Heart right ventricle (tissue), 16 donors: ENCODE measurements at regions not wholly inside any gene's neighbourhood (a gene's known extent, or its start where the extent isn't known, plus 50 kb on each side); places are given as distances from the start of the nearest gene placed in this dataset.

Experiments used
- ATAC-seq, 8 donors: fragments of 200-7000 bp; cut with Tn5 transposase; one replicate each; pipeline ENCODE4 v1.9.1; 2020; ENCODE audit warnings: mild to moderate bottlenecking in 8 of 8, moderate library complexity in 8 of 8, moderate number of reproducible peaks in 1 of 8
- DNase-seq, 2 donors: peaks; one replicate each; pipeline ENCODE4 v3.0.0-alpha.2; 2020
- H3K27ac ChIP-seq, 10 donors: fragments of 200-600 bp; sonication (generic) in 2 of 10; one replicate each; pipeline versions ENCODE4 v1.5.0 to v1.8.0; 2020 to 2022; ENCODE audit warnings: mild to moderate bottlenecking in 3 of 10
- H3K27me3 ChIP-seq, 7 donors: fragments of 200-600 bp; one replicate each; pipeline ENCODE4 v1.8.0; 2021 to 2022; ENCODE audit warnings: mild to moderate bottlenecking in 2 of 7
- H3K36me3 ChIP-seq, 9 donors: fragments of 200-600 bp; sonication (generic) in 1 of 9; one replicate each; pipeline versions ENCODE4 v1.5.0 to v1.8.0; 2020 to 2022; ENCODE audit warnings: mild to moderate bottlenecking in 2 of 9
- H3K4me1 ChIP-seq, 9 donors: fragments of 200-600 bp; sonication (generic) in 1 of 9; one replicate each; pipeline versions ENCODE4 v1.5.0 to v1.8.0; 2020 to 2022; ENCODE audit warnings: mild to moderate bottlenecking in 4 of 9
- H3K4me3 ChIP-seq, 10 donors: fragments of 200-600 bp; sonication (generic) in 2 of 10; one replicate each; pipeline versions ENCODE4 v1.5.0 to v1.8.0; 2020 to 2022; ENCODE audit warnings: mild to moderate bottlenecking in 7 of 10, moderate library complexity in 2 of 10
- H3K9me3 ChIP-seq, 11 donors: fragments of 200-600 bp in 10 of 11; sonication (generic) in 2 of 11; one replicate each; pipeline versions ENCODE4 v1.5.0 to v1.8.0; 2013 to 2022; ENCODE audit warnings: mild to moderate bottlenecking in 2 of 11, control low read depth in 1 of 11, moderate library complexity in 1 of 11
- CTCF ChIP-seq, 9 donors: fragments of 200-600 bp; sonication (generic) in 2 of 9; IDR thresholded peaks; one replicate each; pipeline versions ENCODE4 v1.5.0 to v1.8.0; 2021 to 2022; ENCODE audit warnings: antibody characterized with exemption in 9 of 9, mild to moderate bottlenecking in 5 of 9, moderate library complexity in 1 of 9
- WGBS, 2 donors: extraction: QIAGEN DNeasy Blood & Tissue Kit; methylation state at CpG; one replicate each; pipeline ENCODE4 v1.1.7; 2013; ENCODE audit warnings: inconsistent platforms in 1 of 2; 5-methylcytosine and 5-hydroxymethylcytosine counted together
- intact Hi-C, 10 donors: fragments of 100-400 bp; cut with DNase I; formaldehyde crosslinking; loops; one replicate each; pipeline versions ENCODE4 v1.11.1 to v1.14.2; 2022
- donor health status: Arrhythmogenic right ventricular cardiomyopathy.
- donor health status: ischemic (EF 13 %, LVEDD 7.1; RV severe dilation, severe dysfunction).
- donor health status: healthy with polysubstance abuse.
- donor health status: DM: no; HTN: yes; CAD: no.
- donor health status: DM: no; HTN: no; CAD: no.
- donor health status: ischemic (EF 25% LVEDD 6.9; RV normal size, moderate dysfunction).
- donor health status: ischemic (EF 25% LVEDD 5.7; RV mildly dilated, moderate dysfunction).
- donor health status: healthy.
- donor health status: DM: yes; HTN: yes; CAD: no.
- donor health status: Ischemic cardiomyopathy.
- donor health status: ischemic (EF 35%, LVEDD 5.7; RV mildly dilated, moderate dysfunction).
- donor health status: nonischemic (EF 11% LVEDD 7.7; RV severe dilation, severe dysfunction).
- donor health status: DM: yes; HTN: yes; CAD: no.
- donor health status: PGD.
- donor health status: ischemic (EF 29% LVEDD 5.4; RV normal size, mild dysfunction).
- donor health status: nonischemic (EF 23%, LVEDD 6.1; RV moderate dilation, normal function).

- DNase-seq (no peak), ATAC-seq (no peak)
- Histone ChIP-seq H3K27me3 (peaks cover 0 to 4% (median 0%) of the 10 kb centered on the region in 7 donors), H3K36me3 (no peaks in the 10 kb centered on the region), H3K9me3 (peaks cover 0 to 29% (median 4%) of the 10 kb centered on the region in 11 donors), H3K4me1 (no peaks in the 10 kb centered on the region), H3K27ac (no peak overlapping the region), H3K4me3 (no peak overlapping the region)
- no peak for TF ChIP-seq CTCF (IDR thresholded peaks at IDR 0.05)
- WGBS, 2 donors: 47 to 53% methylated on average over 1 of the region's 1 CpG
- intact Hi-C loops: no loop called here
Observed at GRCh38 chr9:126240835-126241234, 85.8 kb upstream of the MVB12B start.

GRCh38 chr9:126248680-126249079 lies 77.9 kb upstream of the MVB12B start:
- DNase-seq (no peak), ATAC-seq (no peak)
- intact Hi-C loops: loop anchor here in 1 of 10 donors (5.0 kb wide), 1 partner anchor 89 kb away; no protein-coding TSS in a partner anchor
- WGBS, 2 donors: 84% methylated on average over 3 of the region's 3 CpGs
- no peak overlapping the region for H3K27ac ChIP-seq
- TF ChIP-seq CTCF (IDR thresholded peaks at IDR 0.05): no peak
- peaks cover 0 to 15% (median 8%) of the 10 kb centered on the region in 7 donors for H3K27me3 ChIP-seq
- no peaks in the 10 kb centered on the region for H3K4me1 ChIP-seq
- no peaks in the 10 kb centered on the region for H3K36me3 ChIP-seq
- H3K9me3 ChIP-seq: peaks cover 0 to 14% (median 4%) of the 10 kb centered on the region in 11 donors
- H3K4me3 ChIP-seq: no peak overlapping the region

GRCh38 chr9:126261584-126262356 lies 64.9 kb upstream of the MVB12B start:
- Histone ChIP-seq H3K36me3 (no peaks in the 10 kb centered on the region), H3K9me3 (peaks cover 0 to 9% (median 0%) of the 10 kb centered on the region in 11 donors), H3K4me3 (no peak overlapping the region), H3K4me1 (no peaks in the 10 kb centered on the region), H3K27me3 (peaks cover 0 to 87% (median 41%) of the 10 kb centered on the region in 7 donors), H3K27ac (no peak overlapping the region)
- intact Hi-C loops: loop anchor here in 1 of 10 donors (10.0 kb wide), 1 partner anchor 607 kb away; no protein-coding TSS in a partner anchor
- no peak for TF ChIP-seq CTCF (IDR thresholded peaks at IDR 0.05)
- no peak for DNase-seq
- ATAC-seq: no peak
- 50 to 51% methylated on average over 14 of the region's 14 CpGs for WGBS, 2 donors

DNA sequence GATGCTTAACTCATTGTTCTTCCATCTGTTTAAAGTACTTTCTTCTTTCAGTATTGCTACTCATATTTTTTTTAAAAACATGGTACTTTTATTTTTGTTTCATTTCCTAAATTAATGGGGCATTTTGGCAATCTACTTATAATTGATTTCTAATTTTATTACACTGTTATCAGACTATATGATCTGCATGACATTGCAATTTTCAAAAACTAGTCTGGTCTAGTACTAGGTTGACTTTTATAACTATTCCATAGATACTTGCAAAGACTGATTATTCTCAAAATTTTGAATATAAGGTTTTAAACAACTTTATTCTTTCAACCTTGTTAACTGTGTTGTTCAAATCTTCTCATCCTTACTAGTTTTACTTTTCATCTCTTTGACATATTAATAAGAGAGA lies 63.9 kb upstream of the MVB12B start:
- Histone ChIP-seq H3K36me3 (no peaks in the 10 kb centered on the region), H3K27me3 (peaks cover 0 to 90% (median 44%) of the 10 kb centered on the region in 7 donors), H3K9me3 (peaks cover 0 to 9% (median 0%) of the 10 kb centered on the region in 11 donors), H3K4me1 (no peaks in the 10 kb centered on the region), H3K27ac (no peak overlapping the region), H3K4me3 (no peak overlapping the region)
- no peak for TF ChIP-seq CTCF (IDR thresholded peaks at IDR 0.05)
- no peak for DNase-seq
- intact Hi-C loops: loop anchor here in 1 of 10 donors (10.0 kb wide), 1 partner anchor 608 kb away; no protein-coding TSS in a partner anchor
- ATAC-seq: no peak
